ENCODE measurements at regions not wholly inside any gene's neighbourhood (a gene's known extent, or its start where the extent isn't known, plus 50 kb on each side); places are given as distances from the start of the nearest gene placed in this dataset.
A peak's percentile ranks its signal among the peaks of the same experiment; 100 is the strongest.

DNA sequence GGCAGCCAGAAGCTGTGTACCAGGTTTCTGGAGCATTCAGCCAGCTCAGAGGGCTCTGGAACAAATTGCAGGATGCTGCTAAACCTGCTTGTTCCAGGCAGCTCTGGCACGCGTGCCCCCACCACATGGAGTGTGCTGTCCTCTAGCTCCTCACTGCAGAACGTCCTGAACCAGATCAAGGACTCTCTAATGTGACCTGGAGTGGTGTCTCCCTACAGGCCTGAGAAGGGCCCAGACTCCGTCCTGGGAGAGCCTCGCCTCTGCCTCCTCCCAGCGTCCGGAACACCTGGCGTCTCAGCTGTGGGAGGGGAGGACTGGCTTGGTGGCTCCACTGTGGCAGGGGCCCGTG lies 115.6 kb upstream of the GPC1 start:
- H3K27ac ChIP-seq (replicated peaks; ENCODE audit: low read length) = peak overlapping the region; percentile 73
- DNase-seq (ENCODE audit: low spot score) = no peak
- WGBS, 2 donors (ENCODE audit: extremely low coverage in 2 of 2, insufficient read length in 2 of 2, insufficient replicate concordance in 1 of 2) = no CpG with 5 or more reads among the region's 9 CpGs

GRCh38 chr2:240320204-240320993 lies 115.1 kb upstream of the GPC1 start:
- Histone ChIP-seq H3K27ac (replicated peaks; ENCODE audit: low read length) (peak overlapping the region; percentile 73), H2AK5ac (ENCODE audit: low read depth, low read length) (peak overlapping the region; percentile 98), H4K8ac (ENCODE audit: low read depth, low read length) (no peak overlapping the region), H3K4me3 (ENCODE audit: low read length in 2 of 2) (no peak overlapping the region), H3K4me1 (ENCODE audit: control insufficient read depth in 2 of 2, insufficient read depth in 1 of 2, low read depth in 1 of 2, low read length in 2 of 2) (peaks cover 16 to 18% of the 10 kb centered on the region in 2 donors), H2BK15ac (ENCODE audit: low read length) (peak overlapping the region; percentile 82), H4K91ac (ENCODE audit: low read depth, low read length, poor library complexity) (peak overlapping the region; percentile 77), H2BK120ac (ENCODE audit: low read depth, low read length) (peak overlapping the region; percentile 76), H3K9ac (ENCODE audit: low read depth, low read length, poor library complexity) (peak overlapping the region; percentile 80), H2AFZ (ENCODE audit: low read length) (peak overlapping the region; percentile 88), H3K4ac (ENCODE audit: low read length) (peak overlapping the region; percentile 85), H3K14ac (ENCODE audit: low read length) (peak overlapping the region; percentile 57), H3K23ac (ENCODE audit: low read depth, low read length, poor library complexity) (peak overlapping the region; percentile 51), H3K4me2 (ENCODE audit: insufficient read depth, low read length, poor library complexity, severe bottlenecking) (peak overlapping the region; percentile 13), H3K27me3 (ENCODE audit: control insufficient read depth in 3 of 3, insufficient read depth in 3 of 3, low read depth in 1 of 3, low read length in 3 of 3) (no peaks in the 10 kb centered on the region), H3K79me1 (ENCODE audit: low read depth, low read length) (no peaks in the 10 kb centered on the region), H2BK12ac (ENCODE audit: low read length) (peak overlapping the region; percentile 98), H3K36me3 (replicated peaks in 1 of 2; ENCODE audit: control insufficient read depth in 2 of 2, insufficient read depth in 2 of 2, low read length in 2 of 2) (no peaks in the 10 kb centered on the region), H3K9me3 (replicated peaks in 1 of 2; ENCODE audit: control insufficient read depth in 2 of 2, insufficient read depth in 1 of 2, low read depth in 1 of 2, low read length in 2 of 2) (peaks cover 0 to 2% of the 10 kb centered on the region in 2 donors), H2BK5ac (ENCODE audit: low read length) (peak overlapping the region; percentile 90), H3K18ac (ENCODE audit: low read length) (peak overlapping the region; percentile 96)
- WGBS, 2 donors (ENCODE audit: extremely low coverage in 2 of 2, insufficient read length in 2 of 2, insufficient replicate concordance in 1 of 2) = no CpG with 5 or more reads among the region's 25 CpGs
- DNase-seq (ENCODE audit: low spot score) = peak; percentile 21

More for the DNA sequence above, 115.6 kb upstream of the GPC1 start:
- Histone ChIP-seq H3K4me3 (ENCODE audit: low read length in 2 of 2) (no peak overlapping the region), H4K8ac (ENCODE audit: low read depth, low read length) (no peak overlapping the region), H3K27me3 (ENCODE audit: control insufficient read depth in 3 of 3, insufficient read depth in 3 of 3, low read depth in 1 of 3, low read length in 3 of 3) (no peaks in the 10 kb centered on the region), H2AFZ (ENCODE audit: low read length) (peak overlapping the region; percentile 88), H3K23ac (ENCODE audit: low read depth, low read length, poor library complexity) (peak overlapping the region; percentile 51), H4K91ac (ENCODE audit: low read depth, low read length, poor library complexity) (peak overlapping the region; percentile 77), H2BK12ac (ENCODE audit: low read length) (peak overlapping the region; percentile 98), H3K79me1 (ENCODE audit: low read depth, low read length) (no peaks in the 10 kb centered on the region), H2BK15ac (ENCODE audit: low read length) (peak overlapping the region; percentile 82), H3K14ac (ENCODE audit: low read length) (peak overlapping the region; percentile 57), H3K4me2 (ENCODE audit: insufficient read depth, low read length, poor library complexity, severe bottlenecking) (no peak overlapping the region), H3K9me3 (replicated peaks in 1 of 2; ENCODE audit: control insufficient read depth in 2 of 2, insufficient read depth in 1 of 2, low read depth in 1 of 2, low read length in 2 of 2) (peaks cover 0 to 2% of the 10 kb centered on the region in 2 donors), H2BK120ac (ENCODE audit: low read depth, low read length) (peak overlapping the region; percentile 76), H3K4me1 (ENCODE audit: control insufficient read depth in 2 of 2, insufficient read depth in 1 of 2, low read depth in 1 of 2, low read length in 2 of 2) (peaks cover 14 to 18% of the 10 kb centered on the region in 2 donors), H2AK5ac (ENCODE audit: low read depth, low read length) (peak overlapping the region; percentile 98), H3K36me3 (replicated peaks in 1 of 2; ENCODE audit: control insufficient read depth in 2 of 2, insufficient read depth in 2 of 2, low read length in 2 of 2) (no peaks in the 10 kb centered on the region), H2BK5ac (ENCODE audit: low read length) (peak overlapping the region; percentile 90), H3K4ac (ENCODE audit: low read length) (peak overlapping the region; percentile 85), H3K18ac (ENCODE audit: low read length) (peak overlapping the region; percentile 95), H3K9ac (ENCODE audit: low read depth, low read length, poor library complexity) (peak overlapping the region; percentile 80)

DNA sequence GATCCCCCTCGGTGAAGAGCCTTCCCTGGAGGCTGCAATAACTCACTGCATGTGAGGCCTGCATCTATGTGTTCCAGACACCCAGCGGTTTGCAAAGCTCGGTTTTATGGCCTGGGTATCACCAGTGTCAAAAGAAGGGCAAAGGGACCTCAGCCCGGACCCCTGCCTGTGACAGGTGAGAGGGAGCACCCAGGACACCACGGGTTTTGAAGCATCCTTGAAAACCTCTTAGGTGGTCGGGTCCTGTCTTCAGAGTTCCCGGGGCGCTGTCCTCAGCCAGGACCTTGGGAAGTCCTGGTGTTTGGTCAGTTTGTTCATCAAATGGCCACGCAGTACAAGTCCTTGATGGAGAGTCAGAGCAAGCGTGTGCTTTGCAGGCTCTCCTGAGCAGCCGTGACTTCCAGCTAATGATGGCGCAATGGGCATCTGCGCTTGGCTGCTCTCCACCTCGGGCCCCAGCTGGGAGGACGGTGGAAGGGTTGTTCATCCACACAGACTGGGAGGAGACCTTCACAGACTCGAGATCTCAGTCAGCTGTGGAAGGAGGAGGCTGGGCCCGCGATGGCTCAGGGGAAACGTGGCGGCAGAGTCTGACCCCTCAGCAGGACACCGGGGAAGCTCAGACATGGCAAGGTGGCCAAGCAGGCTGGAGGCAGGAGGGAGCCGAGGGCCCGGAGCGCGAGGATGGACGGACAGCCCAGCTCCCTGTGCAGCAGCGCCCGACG lies 113.1 kb upstream of the GPC1 start:
- H3K18ac ChIP-seq (ENCODE audit: low read length) = peak overlapping the region; percentile 93
- no peak overlapping the region for H3K9ac ChIP-seq (ENCODE audit: low read depth, low read length, poor library complexity)
- H2AFZ ChIP-seq (ENCODE audit: low read length) = no peak overlapping the region
- H3K27me3 ChIP-seq (ENCODE audit: control insufficient read depth in 3 of 3, insufficient read depth in 3 of 3, low read depth in 1 of 3, low read length in 3 of 3) = no peaks in the 10 kb centered on the region
- H3K14ac ChIP-seq (ENCODE audit: low read length) = peak overlapping the region; percentile 42
- H2AK5ac ChIP-seq (ENCODE audit: low read depth, low read length) = peak overlapping the region; percentile 48
- no peak overlapping the region for H3K27ac ChIP-seq (replicated peaks; ENCODE audit: low read length)
- peak overlapping the region; percentile 93 for H2BK15ac ChIP-seq (ENCODE audit: low read length)
- peaks cover 18 to 28% of the 10 kb centered on the region in 2 donors for H3K4me1 ChIP-seq (ENCODE audit: control insufficient read depth in 2 of 2, insufficient read depth in 1 of 2, low read depth in 1 of 2, low read length in 2 of 2)
- H4K8ac ChIP-seq (ENCODE audit: low read depth, low read length) = no peak overlapping the region
- H2BK12ac ChIP-seq (ENCODE audit: low read length) = peak overlapping the region; percentile 8
- no peak for DNase-seq (ENCODE audit: low spot score)
- H3K4me2 ChIP-seq (ENCODE audit: insufficient read depth, low read length, poor library complexity, severe bottlenecking) = no peak overlapping the region
- no peaks in the 10 kb centered on the region for H3K36me3 ChIP-seq (replicated peaks in 1 of 2; ENCODE audit: control insufficient read depth in 2 of 2, insufficient read depth in 2 of 2, low read length in 2 of 2)
- H3K23ac ChIP-seq (ENCODE audit: low read depth, low read length, poor library complexity) = no peak overlapping the region
- H3K4ac ChIP-seq (ENCODE audit: low read length) = no peak overlapping the region
- H2BK120ac ChIP-seq (ENCODE audit: low read depth, low read length) = peak overlapping the region; percentile 6
- H3K79me1 ChIP-seq (ENCODE audit: low read depth, low read length) = no peaks in the 10 kb centered on the region
- H4K91ac ChIP-seq (ENCODE audit: low read depth, low read length, poor library complexity) = no peak overlapping the region
- WGBS, 2 donors (ENCODE audit: extremely low coverage in 2 of 2, insufficient read length in 2 of 2, insufficient replicate concordance in 1 of 2) = no CpG with 5 or more reads among the region's 29 CpGs
- H2BK5ac ChIP-seq (ENCODE audit: low read length) = peak overlapping the region; percentile 66
- no peak overlapping the region for H3K4me3 ChIP-seq (ENCODE audit: low read length in 2 of 2)
- peaks cover 0 to 2% of the 10 kb centered on the region in 2 donors for H3K9me3 ChIP-seq (replicated peaks in 1 of 2; ENCODE audit: control insufficient read depth in 2 of 2, insufficient read depth in 1 of 2, low read depth in 1 of 2, low read length in 2 of 2)

GRCh38 chr2:240322991-240323390 lies 112.5 kb upstream of the GPC1 start:
- H3K27ac ChIP-seq (replicated peaks; ENCODE audit: low read length) = no peak overlapping the region
- H3K23ac ChIP-seq (ENCODE audit: low read depth, low read length, poor library complexity) = no peak overlapping the region
- H2BK5ac ChIP-seq (ENCODE audit: low read length) = no peak overlapping the region
- H2BK12ac ChIP-seq (ENCODE audit: low read length) = peak overlapping the region; percentile 8
- no peaks in the 10 kb centered on the region for H3K79me1 ChIP-seq (ENCODE audit: low read depth, low read length)
- H3K4me1 ChIP-seq (ENCODE audit: control insufficient read depth in 2 of 2, insufficient read depth in 1 of 2, low read depth in 1 of 2, low read length in 2 of 2) = peaks cover 18 to 32% of the 10 kb centered on the region in 2 donors
- H2BK15ac ChIP-seq (ENCODE audit: low read length) = peak overlapping the region; percentile 93
- peak overlapping the region; percentile 48 for H2AK5ac ChIP-seq (ENCODE audit: low read depth, low read length)
- no peak overlapping the region for H4K8ac ChIP-seq (ENCODE audit: low read depth, low read length)
- no peak overlapping the region for H4K91ac ChIP-seq (ENCODE audit: low read depth, low read length, poor library complexity)
- H3K4me3 ChIP-seq (ENCODE audit: low read length in 2 of 2) = no peak overlapping the region
- H2BK120ac ChIP-seq (ENCODE audit: low read depth, low read length) = peak overlapping the region; percentile 6
- H3K9ac ChIP-seq (ENCODE audit: low read depth, low read length, poor library complexity) = no peak overlapping the region
- H2AFZ ChIP-seq (ENCODE audit: low read length) = no peak overlapping the region
- H3K4me2 ChIP-seq (ENCODE audit: insufficient read depth, low read length, poor library complexity, severe bottlenecking) = no peak overlapping the region
- H3K4ac ChIP-seq (ENCODE audit: low read length) = no peak overlapping the region
- H3K27me3 ChIP-seq (ENCODE audit: control insufficient read depth in 3 of 3, insufficient read depth in 3 of 3, low read depth in 1 of 3, low read length in 3 of 3) = no peaks in the 10 kb centered on the region
- H3K9me3 ChIP-seq (replicated peaks in 1 of 2; ENCODE audit: control insufficient read depth in 2 of 2, insufficient read depth in 1 of 2, low read depth in 1 of 2, low read length in 2 of 2) = peaks cover under 1 to 2% of the 10 kb centered on the region in 2 donors
- H3K36me3 ChIP-seq (replicated peaks in 1 of 2; ENCODE audit: control insufficient read depth in 2 of 2, insufficient read depth in 2 of 2, low read length in 2 of 2) = no peaks in the 10 kb centered on the region
- no peak for DNase-seq (ENCODE audit: low spot score)
- H3K18ac ChIP-seq (ENCODE audit: low read length) = peak overlapping the region; percentile 93
- no peak overlapping the region for H3K14ac ChIP-seq (ENCODE audit: low read length)
- WGBS, 2 donors (ENCODE audit: extremely low coverage in 2 of 2, insufficient read length in 2 of 2, insufficient replicate concordance in 1 of 2) = no CpG with 5 or more reads among the region's 25 CpGs
